ENCODE measurements at regions not wholly inside any gene's neighbourhood (a gene's known extent, or its start where the extent isn't known, plus 50 kb on each side); places are given as distances from the start of the nearest gene placed in this dataset.

- TF ChIP-seq CTCF (IDR thresholded peaks at IDR 0.05) (no peak), POLR2A (IDR thresholded peaks at IDR 0.05) (no peak)
Observed at GRCh38 chr15:56844892-56845291, 73.6 kb upstream of the TCF12 start.
